Fibroblast of skin of abdomen (primary cell): ENCODE measurements at regions not wholly inside any gene's neighbourhood (a gene's known extent, or its start where the extent isn't known, plus 50 kb on each side); places are given as distances from the start of the nearest gene placed in this dataset.

ENCODE experiments used
- DNase-seq: peaks from one replicate; pipeline ENCODE4 v3.0.0-alpha.2; 2013

DNA sequence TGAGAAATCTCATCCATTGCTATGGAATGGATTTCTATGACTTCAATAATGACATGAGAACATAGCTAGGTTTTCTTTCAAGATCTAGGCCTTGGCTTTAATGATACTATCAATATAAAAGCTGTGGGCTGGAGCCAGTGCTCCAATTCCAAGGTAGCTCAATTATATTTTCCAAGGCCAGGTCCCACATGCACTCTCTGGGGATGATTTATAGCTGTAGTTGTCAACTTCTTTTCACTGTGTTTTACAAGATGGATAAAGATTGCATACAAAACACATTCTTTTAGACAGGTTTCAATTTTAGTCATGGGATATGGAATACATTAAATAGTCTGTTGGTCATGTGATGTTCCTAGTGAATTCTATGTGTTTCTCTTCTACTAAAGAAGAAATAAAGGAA lies 156.7 kb downstream of the DCAF12L1 start:
- DNase-seq: no peak

DNA sequence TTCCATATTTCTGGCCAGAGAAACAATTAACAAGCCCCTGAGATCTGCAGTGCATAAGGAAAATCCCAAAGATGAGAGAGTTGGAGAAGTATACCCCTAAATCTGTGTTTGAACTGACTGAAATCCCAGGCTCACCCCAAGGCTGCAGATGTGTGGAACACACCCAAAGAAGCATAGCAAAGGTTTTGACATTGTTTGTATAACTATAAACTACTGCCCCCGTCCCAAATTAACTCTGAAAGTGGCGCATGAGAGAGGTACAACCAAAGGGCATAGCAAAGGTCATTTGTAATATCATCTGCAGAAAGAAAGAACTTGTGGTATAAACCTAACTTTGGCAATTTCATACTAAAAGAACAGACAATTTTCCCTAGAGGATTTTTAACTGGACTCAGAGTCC lies 157.9 kb downstream of the DCAF12L1 start:
- DNase-seq: no peak

GRCh38 chrX:126393284-126393683 lies 159.3 kb downstream of the DCAF12L1 start:
- DNase-seq: no peak

GRCh38 chrX:126376465-126376864 lies 176.1 kb downstream of the DCAF12L1 start:
- no peak for DNase-seq

GRCh38 chrX:126342859-126343258 lies 176.8 kb upstream of the DCAF12L2 start:
- no peak for DNase-seq

DNA sequence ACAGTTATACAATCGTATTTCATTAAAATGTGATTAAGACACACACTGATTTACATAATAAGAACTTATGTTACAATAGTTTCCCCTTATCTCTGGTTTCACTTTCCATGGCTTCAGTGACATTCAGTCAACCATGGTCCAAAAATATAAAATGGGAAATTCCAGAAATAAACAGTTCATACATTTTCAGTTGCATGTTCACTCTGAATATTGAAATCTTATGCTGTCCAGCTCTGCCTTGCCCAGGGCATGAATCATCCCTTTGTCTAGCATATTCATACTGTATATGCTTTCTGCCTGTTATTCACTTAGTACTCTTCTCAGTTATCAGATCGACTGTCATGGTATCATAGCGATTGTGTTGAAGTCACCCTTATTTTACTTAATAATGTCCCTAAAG lies 173.8 kb upstream of the DCAF12L2 start:
- DNase-seq: no peak

DNA sequence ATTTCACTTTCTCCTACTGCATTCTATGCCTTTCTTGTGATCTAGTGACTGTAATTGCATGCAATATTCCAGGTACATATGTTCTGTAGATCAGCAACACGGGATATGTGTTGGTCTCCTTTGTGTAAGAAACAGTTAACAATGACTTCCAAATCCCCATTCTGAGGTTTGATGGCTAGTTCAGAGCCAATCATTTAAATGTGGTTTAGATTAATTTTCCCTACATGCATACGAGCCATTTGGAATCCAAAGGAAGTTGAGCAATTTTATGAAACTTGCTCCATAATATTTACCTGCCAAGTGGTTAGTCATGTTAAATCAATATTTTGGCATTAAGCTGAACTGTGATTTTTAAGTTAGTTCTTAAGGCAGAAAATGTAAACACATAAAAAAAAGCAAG lies 172.8 kb upstream of the DCAF12L2 start:
- DNase-seq: peak; percentile 0

DNA sequence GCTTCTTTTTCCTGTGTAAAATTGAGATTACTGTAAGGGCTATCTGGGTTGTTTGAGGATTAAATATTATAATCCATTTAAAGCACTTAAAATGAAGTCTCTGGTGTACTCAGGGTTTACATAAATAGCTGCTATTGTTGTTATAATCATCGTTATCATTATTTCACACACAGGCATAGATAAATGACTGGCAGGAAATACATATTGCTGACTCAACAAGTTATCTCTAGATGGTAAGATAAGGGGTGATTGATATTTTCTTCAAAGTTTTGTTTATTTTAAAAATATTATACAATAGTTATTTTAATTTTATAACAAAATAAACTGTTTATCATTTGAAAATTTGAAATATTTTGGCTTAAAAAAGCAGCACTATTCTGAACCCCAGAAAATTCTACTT lies 134.3 kb upstream of the DCAF12L2 start:
- no peak for DNase-seq

- DNase-seq: no peak
Observed at GRCh38 chrX:126272795-126273497, 106.9 kb upstream of the DCAF12L2 start.

GRCh38 chrX:126265116-126265515 lies 99.0 kb upstream of the DCAF12L2 start:
- no peak for DNase-seq

DNA sequence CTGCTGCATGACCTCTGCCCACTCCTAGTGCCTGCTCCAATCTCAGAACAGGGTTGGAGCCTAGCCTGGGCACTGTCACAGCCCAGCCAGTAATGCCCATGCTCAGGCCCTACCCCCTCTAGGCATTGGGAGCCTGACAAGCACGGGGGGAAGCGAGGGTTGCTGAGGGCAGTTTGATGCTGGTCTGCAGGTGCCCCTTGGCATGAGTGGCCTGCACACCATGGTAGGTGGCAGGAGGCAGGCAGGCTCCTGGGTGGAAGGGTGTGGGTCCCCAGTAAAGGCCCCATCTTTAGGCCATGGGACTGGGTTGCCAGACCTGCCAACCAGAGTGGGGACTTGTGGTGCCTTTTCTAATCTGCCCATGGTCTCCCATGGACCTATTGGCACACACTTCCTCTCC lies 72.1 kb upstream of the DCAF12L2 start:
- DNase-seq: no peak

- DNase-seq: no peak
Observed at GRCh38 chrX:126237524-126237923, 71.4 kb upstream of the DCAF12L2 start.
